GM23338 (cell line): ENCODE measurements at regions not wholly inside any gene's neighbourhood (a gene's known extent, or its start where the extent isn't known, plus 50 kb on each side); places are given as distances from the start of the nearest gene placed in this dataset.
A peak's percentile ranks its signal among the peaks of the same experiment; 100 is the strongest.

ENCODE experiments used
- ATAC-seq: fragments of 200-7000 bp; cut with Tn5 transposase; 3 replicates; pipeline ENCODE4 v1.9.1; 2020
- DNase-seq: peaks from one replicate; pipeline ENCODE4 v3.0.0-alpha.2; 2015; ENCODE audit warnings: low spot score
- H2AFZ ChIP-seq: fragments of 200-600 bp; sonication (generic); 2 replicates; pipeline ENCODE4 v1.8.0; 2016; ENCODE audit warnings: antibody characterized with exemption, mild to moderate bottlenecking, moderate library complexity
- H3F3A ChIP-seq: fragments of 200-600 bp; sonication (generic); replicated peaks from 2 replicates; pipeline ENCODE4 v1.8.0; 2017; ENCODE audit warnings: antibody characterized with exemption, mixed run types, low read depth
- H3K27ac ChIP-seq: fragments of 200-600 bp; sonication (generic); 2 replicates; pipeline ENCODE4 v1.6.1; 2016; ENCODE audit warnings: low read depth
- H3K27me3 ChIP-seq: fragments of 200-600 bp; sonication (generic); 2 replicates; pipeline ENCODE4 v1.8.0; 2016; ENCODE audit warnings: mild to moderate bottlenecking, mixed run types, moderate library complexity; ENCODE audit not compliant: insufficient read depth
- H3K36me3 ChIP-seq: fragments of 200-600 bp; sonication (generic); 2 replicates; pipeline ENCODE4 v1.8.0; 2016; ENCODE audit warnings: mild to moderate bottlenecking; ENCODE audit not compliant: insufficient read depth
- H3K4me1 ChIP-seq: fragments of 200-600 bp; sonication (generic); 2 replicates; pipeline ENCODE4 v1.8.0; 2016; ENCODE audit warnings: mild to moderate bottlenecking, moderate library complexity; ENCODE audit not compliant: insufficient read depth
- H3K4me2 ChIP-seq: fragments of 200-600 bp; sonication (generic); 2 replicates; pipeline ENCODE4 v1.7.1; 2017; ENCODE audit warnings: mixed run types
- H3K4me3 ChIP-seq: fragments of 200-600 bp; sonication (generic); 2 replicates; pipeline ENCODE4 v1.6.1; 2016; ENCODE audit warnings: mixed run types
- H3K79me2 ChIP-seq: fragments of 200-600 bp; sonication (generic); replicated peaks from 2 replicates; pipeline ENCODE4 v1.8.0; 2017; ENCODE audit warnings: mild to moderate bottlenecking; ENCODE audit not compliant: insufficient read depth
- H3K9me2 ChIP-seq: fragments of 200-600 bp; sonication (generic); 2 replicates; pipeline ENCODE4 v1.8.0; 2017; ENCODE audit not compliant: insufficient read depth
- H4K20me1 ChIP-seq: fragments of 200-600 bp; sonication (generic); replicated peaks from 2 replicates; pipeline ENCODE4 v1.8.0; 2017; ENCODE audit warnings: mild to moderate bottlenecking; ENCODE audit not compliant: insufficient read depth
- H3K27ac Mint-ChIP-seq: 2 replicates; pipeline ENCODE4 v1.8.0; 2020; ENCODE audit warnings: inconsistent platforms, mild to moderate bottlenecking, moderate library complexity, mixed read lengths
- H3K27me3 Mint-ChIP-seq: 3 replicates; pipeline ENCODE4 v1.8.0; 2022; ENCODE audit warnings: low read depth, mild to moderate bottlenecking, moderate library complexity, mixed read lengths, inconsistent platforms; ENCODE audit not compliant: insufficient read depth, poor library complexity
- H3K36me3 Mint-ChIP-seq: 3 replicates; pipeline ENCODE4 v1.8.0; 2021; ENCODE audit warnings: low read depth, mild to moderate bottlenecking, inconsistent platforms, moderate library complexity, mixed read lengths
- H3K4me1 Mint-ChIP-seq: 3 replicates; pipeline ENCODE4 v1.8.0; 2020; ENCODE audit warnings: mild to moderate bottlenecking, inconsistent platforms, mixed read lengths
- H3K4me3 Mint-ChIP-seq: 3 replicates; pipeline ENCODE4 v1.8.0; 2021; ENCODE audit warnings: moderate library complexity, mild to moderate bottlenecking, inconsistent platforms, mixed read lengths
- H3K9me3 Mint-ChIP-seq: 3 replicates; pipeline ENCODE4 v1.8.0; 2020; ENCODE audit warnings: moderate library complexity, mild to moderate bottlenecking, inconsistent platforms, mixed read lengths
- CREB1 ChIP-seq: fragments of 250-450 bp; sonication (Bioruptor Pico); IDR thresholded peaks from 2 replicates; pipeline ENCODE4 v1.5.0; 2020; ENCODE audit warnings: low read depth, mild to moderate bottlenecking, moderate library complexity
- EZH2 ChIP-seq: fragments of 200-600 bp; sonication (generic); IDR thresholded peaks from one replicate; pipeline ENCODE4 v1.8.0; 2017; ENCODE audit warnings: antibody characterized with exemption, mild to moderate bottlenecking, low read depth; ENCODE audit not compliant: unreplicated experiment
- EZH2phosphoT487 ChIP-seq: fragments of 200-600 bp; sonication (generic); IDR thresholded peaks from one replicate; pipeline ENCODE4 v1.8.1; 2018; ENCODE audit warnings: antibody characterized with exemption; ENCODE audit not compliant: unreplicated experiment
- NANOG ChIP-seq: IDR thresholded peaks from 2 replicates; pipeline ENCODE4 v1.6.1; 2016; ENCODE audit warnings: antibody characterized with exemption, borderline replicate concordance
- STAT1 ChIP-seq: IDR thresholded peaks from one replicate; pipeline ENCODE4 v1.6.1; 2016; ENCODE audit warnings: antibody characterized with exemption; ENCODE audit not compliant: unreplicated experiment
- ZNF114 ChIP-seq: fragments of 250-450 bp; sonication (Bioruptor Pico); IDR thresholded peaks from 2 replicates; pipeline ENCODE4 v1.5.0; 2020; ENCODE audit warnings: mild to moderate bottlenecking, moderate library complexity
- ZNF331 ChIP-seq: fragments of 250-450 bp; sonication (Bioruptor Pico); IDR thresholded peaks from 2 replicates; pipeline ENCODE4 v1.5.0; 2020; ENCODE audit warnings: low read depth, mild to moderate bottlenecking, moderate library complexity
- TF ChIP-seq, protein P1 (sequence below): fragments of 250-450 bp; sonication (Bioruptor Pico); IDR thresholded peaks from 2 replicates; pipeline ENCODE4 v1.5.0; 2020; ENCODE audit warnings: mild to moderate bottlenecking, moderate library complexity

DNA sequence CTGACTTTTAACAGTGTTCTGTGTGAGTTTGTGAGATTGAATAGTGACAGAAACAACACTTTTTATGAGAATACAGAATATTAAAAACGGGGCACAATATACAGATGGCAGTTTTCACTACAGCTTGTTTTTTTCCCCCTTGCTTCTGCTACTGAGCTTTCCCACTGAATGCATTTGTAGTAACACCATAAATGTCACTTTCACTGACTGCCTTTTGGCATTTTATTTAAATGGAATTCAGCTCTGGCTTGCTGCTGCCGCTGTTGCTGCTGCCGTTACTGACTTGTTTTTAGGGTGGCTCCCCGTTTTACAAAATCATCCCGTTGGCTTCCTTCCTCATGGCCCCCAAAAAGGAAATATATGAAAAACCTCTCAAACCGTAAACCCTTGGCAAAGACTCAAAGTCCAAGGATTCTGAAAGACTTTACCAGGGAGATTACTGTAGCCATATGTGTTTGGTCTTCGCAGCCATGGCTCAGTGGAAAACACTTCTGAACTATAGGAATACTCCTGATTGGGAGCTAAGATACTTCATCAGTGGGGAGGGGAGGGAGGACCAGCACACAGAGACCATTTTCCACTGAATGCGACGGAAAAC lies 151.0 kb downstream of the NUF2 start:
- no peak overlapping the region for H3K27ac Mint-ChIP-seq
- Histone ChIP-seq H3F3A (no peaks in the 10 kb centered on the region), H3K36me3 (no peaks in the 10 kb centered on the region), H2AFZ (peak overlapping the region; percentile 61; the same call in 1 of the 2 replicates), H3K27me3 (no peaks in the 10 kb centered on the region), H3K4me1 (no peaks in the 10 kb centered on the region), H3K4me3 (no peak overlapping the region), H3K27ac (no peak overlapping the region), H3K4me2 (no peak overlapping the region), H3K79me2 (no peaks in the 10 kb centered on the region), H3K9me2 (no peaks in the 10 kb centered on the region; the same call in 1 of the 2 replicates), H4K20me1 (no peaks in the 10 kb centered on the region)
- peaks cover 6% of the 10 kb centered on the region for H3K27me3 Mint-ChIP-seq
- DNase-seq = no peak
- no peaks in the 10 kb centered on the region for H3K36me3 Mint-ChIP-seq
- 0 out of 3 replicates have a peak, but pooled peaks cover 2% of the 10 kb centered on the region for H3K9me3 Mint-ChIP-seq
- H3K4me3 Mint-ChIP-seq = no peak overlapping the region
- no peak for TF ChIP-seq EZH2phosphoT487
- TF ChIP-seq EZH2 = no peak
- no peak for TF ChIP-seq ZNF331 (CRISPR knock-in tag)
- TF ChIP-seq STAT1 = no peak
- TF ChIP-seq ZNF114 (CRISPR knock-in tag) = no peak
- TF ChIP-seq, protein P1, sequence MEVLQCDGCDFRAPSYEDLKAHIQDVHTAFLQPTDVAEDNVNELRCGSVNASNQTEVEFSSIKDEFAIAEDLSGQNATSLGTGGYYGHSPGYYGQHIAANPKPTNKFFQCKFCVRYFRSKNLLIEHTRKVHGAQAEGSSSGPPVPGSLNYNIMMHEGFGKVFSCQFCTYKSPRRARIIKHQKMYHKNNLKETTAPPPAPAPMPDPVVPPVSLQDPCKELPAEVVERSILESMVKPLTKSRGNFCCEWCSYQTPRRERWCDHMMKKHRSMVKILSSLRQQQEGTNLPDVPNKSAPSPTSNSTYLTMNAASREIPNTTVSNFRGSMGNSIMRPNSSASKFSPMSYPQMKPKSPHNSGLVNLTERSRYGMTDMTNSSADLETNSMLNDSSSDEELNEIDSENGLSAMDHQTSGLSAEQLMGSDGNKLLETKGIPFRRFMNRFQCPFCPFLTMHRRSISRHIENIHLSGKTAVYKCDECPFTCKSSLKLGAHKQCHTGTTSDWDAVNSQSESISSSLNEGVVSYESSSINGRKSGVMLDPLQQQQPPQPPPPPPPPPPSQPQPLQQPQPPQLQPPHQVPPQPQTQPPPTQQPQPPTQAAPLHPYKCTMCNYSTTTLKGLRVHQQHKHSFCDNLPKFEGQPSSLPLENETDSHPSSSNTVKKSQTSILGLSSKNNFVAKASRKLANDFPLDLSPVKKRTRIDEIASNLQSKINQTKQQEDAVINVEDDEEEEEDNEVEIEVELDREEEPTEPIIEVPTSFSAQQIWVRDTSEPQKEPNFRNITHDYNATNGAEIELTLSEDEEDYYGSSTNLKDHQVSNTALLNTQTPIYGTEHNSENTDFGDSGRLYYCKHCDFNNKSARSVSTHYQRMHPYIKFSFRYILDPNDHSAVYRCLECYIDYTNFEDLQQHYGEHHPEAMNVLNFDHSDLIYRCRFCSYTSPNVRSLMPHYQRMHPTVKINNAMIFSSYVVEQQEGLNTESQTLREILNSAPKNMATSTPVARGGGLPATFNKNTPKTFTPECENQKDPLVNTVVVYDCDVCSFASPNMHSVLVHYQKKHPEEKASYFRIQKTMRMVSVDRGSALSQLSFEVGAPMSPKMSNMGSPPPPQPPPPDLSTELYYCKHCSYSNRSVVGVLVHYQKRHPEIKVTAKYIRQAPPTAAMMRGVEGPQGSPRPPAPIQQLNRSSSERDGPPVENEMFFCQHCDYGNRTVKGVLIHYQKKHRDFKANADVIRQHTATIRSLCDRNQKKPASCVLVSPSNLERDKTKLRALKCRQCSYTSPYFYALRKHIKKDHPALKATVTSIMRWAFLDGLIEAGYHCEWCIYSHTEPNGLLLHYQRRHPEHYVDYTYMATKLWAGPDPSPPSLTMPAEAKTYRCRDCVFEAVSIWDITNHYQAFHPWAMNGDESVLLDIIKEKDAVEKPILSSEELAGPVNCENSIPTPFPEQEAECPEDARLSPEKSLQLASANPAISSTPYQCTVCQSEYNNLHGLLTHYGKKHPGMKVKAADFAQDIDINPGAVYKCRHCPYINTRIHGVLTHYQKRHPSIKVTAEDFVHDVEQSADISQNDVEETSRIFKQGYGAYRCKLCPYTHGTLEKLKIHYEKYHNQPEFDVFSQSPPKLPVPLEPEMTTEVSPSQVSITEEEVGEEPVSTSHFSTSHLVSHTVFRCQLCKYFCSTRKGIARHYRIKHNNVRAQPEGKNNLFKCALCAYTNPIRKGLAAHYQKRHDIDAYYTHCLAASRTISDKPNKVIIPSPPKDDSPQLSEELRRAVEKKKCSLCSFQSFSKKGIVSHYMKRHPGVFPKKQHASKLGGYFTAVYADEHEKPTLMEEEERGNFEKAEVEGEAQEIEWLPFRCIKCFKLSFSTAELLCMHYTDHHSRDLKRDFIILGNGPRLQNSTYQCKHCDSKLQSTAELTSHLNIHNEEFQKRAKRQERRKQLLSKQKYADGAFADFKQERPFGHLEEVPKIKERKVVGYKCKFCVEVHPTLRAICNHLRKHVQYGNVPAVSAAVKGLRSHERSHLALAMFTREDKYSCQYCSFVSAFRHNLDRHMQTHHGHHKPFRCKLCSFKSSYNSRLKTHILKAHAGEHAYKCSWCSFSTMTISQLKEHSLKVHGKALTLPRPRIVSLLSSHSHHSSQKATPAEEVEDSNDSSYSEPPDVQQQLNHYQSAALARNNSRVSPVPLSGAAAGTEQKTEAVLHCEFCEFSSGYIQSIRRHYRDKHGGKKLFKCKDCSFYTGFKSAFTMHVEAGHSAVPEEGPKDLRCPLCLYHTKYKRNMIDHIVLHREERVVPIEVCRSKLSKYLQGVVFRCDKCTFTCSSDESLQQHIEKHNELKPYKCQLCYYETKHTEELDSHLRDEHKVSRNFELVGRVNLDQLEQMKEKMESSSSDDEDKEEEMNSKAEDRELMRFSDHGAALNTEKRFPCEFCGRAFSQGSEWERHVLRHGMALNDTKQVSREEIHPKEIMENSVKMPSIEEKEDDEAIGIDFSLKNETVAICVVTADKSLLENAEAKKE = no peak
- no peak for TF ChIP-seq CREB1 (CRISPR knock-in tag)
- no peak for TF ChIP-seq NANOG
- ATAC-seq = no peak
- H3K4me1 Mint-ChIP-seq = no peaks in the 10 kb centered on the region
